ENCODE measurements at regions not wholly inside any gene's neighbourhood (a gene's known extent, or its start where the extent isn't known, plus 50 kb on each side); places are given as distances from the start of the nearest gene placed in this dataset.
"Not testable (repeated sequence)": the region's sequence is repeated elsewhere in the genome, so short reads cannot be mapped to it uniquely, and the experiment has no call there.

DNA sequence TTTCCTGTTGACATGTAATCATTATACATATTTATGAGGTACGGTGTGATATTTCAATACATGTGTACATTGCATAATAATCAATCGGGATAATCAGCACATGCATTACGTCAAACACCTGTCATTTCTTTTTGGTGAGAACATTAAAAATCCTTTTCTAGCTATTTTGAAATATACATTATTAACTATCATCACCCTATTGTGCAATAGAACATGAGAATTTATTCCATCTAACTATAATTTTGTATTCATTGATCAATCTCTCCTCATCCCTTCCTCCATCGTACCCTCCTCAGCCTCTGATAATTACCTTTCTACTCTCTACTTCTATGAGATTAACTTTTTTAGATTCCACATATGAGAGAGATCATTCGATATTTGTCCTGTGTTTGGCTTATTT, 170.9 kb upstream of the GHR start:
- intact Hi-C loops (cut with DNase I; ENCODE audit: low total_unique reads): no loop called here

DNA sequence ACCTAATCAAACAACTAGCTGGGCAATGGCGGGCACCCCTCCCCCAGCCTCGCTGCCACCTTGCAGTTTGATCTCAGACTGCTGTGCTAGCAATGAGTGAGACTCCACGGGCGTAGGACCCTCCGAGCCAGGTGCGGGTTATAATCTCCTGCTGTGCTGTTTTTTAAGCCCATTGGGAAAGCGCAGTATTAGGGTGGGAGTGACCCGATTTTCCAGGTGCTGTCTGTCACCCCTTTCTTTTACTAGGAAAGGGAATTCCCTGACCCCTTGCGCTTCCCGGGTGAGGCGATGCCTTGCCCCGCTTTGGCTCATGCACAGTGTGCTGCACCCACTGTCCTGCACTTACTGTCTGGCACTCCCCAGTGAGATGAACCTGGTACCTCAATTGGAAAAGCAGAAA, 163.3 kb upstream of the GHR start:
- H3K4me3 ChIP-seq (ENCODE audit: low read depth, poor library complexity, severe bottlenecking); intact Hi-C loops (cut with DNase I; ENCODE audit: low total_unique reads); DNase-seq (ENCODE audit: low spot score in 2 of 2): not testable (repeated sequence)
- WGBS, 2 donors: 94 to 97% methylated on average over 12 of the region's 12 CpGs

More for the DNA sequence above, 170.9 kb upstream of the GHR start:
- H3K4me3 ChIP-seq (ENCODE audit: low read depth, poor library complexity, severe bottlenecking): no peak overlapping the region
- 94 to 97% methylated on average over 5 of the region's 5 CpGs for WGBS, 2 donors
- TF ChIP-seq POLR2A (IDR thresholded peaks at IDR 0.05) (no peak), CTCF (IDR thresholded peaks at IDR 0.05) (no peak)
- no peak for DNase-seq (ENCODE audit: low spot score in 2 of 2)

GRCh38 chr5:42267091-42267490, 156.1 kb upstream of the GHR start:
- intact Hi-C loops (cut with DNase I; ENCODE audit: low total_unique reads): no loop called here
- TF ChIP-seq CTCF (IDR thresholded peaks at IDR 0.05): no peak
- TF ChIP-seq POLR2A (IDR thresholded peaks at IDR 0.05): no peak
- no peak overlapping the region for H3K4me3 ChIP-seq (ENCODE audit: low read depth, poor library complexity, severe bottlenecking)
- DNase-seq (ENCODE audit: low spot score in 2 of 2): no peak

GRCh38 chr5:42268170-42268569, 155.1 kb upstream of the GHR start:
- 75 to 89% methylated on average over 1 of the region's 1 CpG for WGBS, 2 donors
- H3K4me3 ChIP-seq (ENCODE audit: low read depth, poor library complexity, severe bottlenecking); intact Hi-C loops (cut with DNase I; ENCODE audit: low total_unique reads); DNase-seq (ENCODE audit: low spot score in 2 of 2): not testable (repeated sequence)

DNA sequence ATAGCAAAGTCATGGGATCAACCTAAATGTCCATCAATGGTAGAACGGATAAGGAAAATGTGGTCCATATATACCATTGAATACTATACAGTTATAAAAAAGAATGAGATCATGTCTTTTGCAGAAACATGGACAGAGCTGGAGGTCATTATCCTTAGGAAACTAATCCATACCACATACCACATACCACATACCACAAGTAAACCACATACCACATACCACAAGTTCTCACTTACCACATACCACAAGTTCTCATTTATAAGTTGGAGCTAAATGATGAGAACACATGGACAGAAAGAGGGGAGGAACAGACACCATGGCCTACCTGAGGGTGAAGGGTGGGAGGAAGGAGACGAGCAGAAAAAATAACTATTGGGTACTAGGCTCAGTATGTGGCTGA, 154.6 kb upstream of the GHR start:
- no peak for TF ChIP-seq CTCF (IDR thresholded peaks at IDR 0.05)
- intact Hi-C loops (cut with DNase I; ENCODE audit: low total_unique reads): no loop called here
- no peak for DNase-seq (ENCODE audit: low spot score in 2 of 2)
- no peak overlapping the region for H3K4me3 ChIP-seq (ENCODE audit: low read depth, poor library complexity, severe bottlenecking)
- WGBS, 2 donors: 78 to 80% methylated on average over 2 of the region's 2 CpGs

GRCh38 chr5:42270771-42271170, 152.5 kb upstream of the GHR start:
- H3K4me3 ChIP-seq (ENCODE audit: low read depth, poor library complexity, severe bottlenecking): no peak overlapping the region
- DNase-seq (ENCODE audit: low spot score in 2 of 2): no peak
- TF ChIP-seq CTCF (IDR thresholded peaks at IDR 0.05) (no peak), POLR2A (IDR thresholded peaks at IDR 0.05) (no peak)
- 50 to 55% methylated on average over 2 of the region's 2 CpGs for WGBS, 2 donors
- intact Hi-C loops (cut with DNase I; ENCODE audit: low total_unique reads): no loop called here

DNA sequence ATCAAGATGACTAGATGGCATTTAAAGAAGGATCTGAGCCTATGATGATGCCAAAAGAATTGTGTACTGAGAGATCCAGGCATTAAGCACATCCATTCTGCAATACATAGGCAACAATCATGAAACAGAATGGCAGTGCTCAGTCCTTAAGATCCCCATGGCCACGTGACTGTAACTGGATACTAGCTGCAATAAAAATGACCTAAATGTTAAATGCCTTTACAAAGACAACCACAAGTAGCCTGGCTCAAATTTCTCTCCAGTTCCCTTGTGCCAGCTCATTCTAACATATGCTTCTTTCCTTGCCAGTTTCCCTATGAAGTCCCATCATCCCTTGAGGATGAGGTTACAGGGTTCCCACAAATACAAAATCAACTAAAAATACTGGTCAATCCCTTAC, 148.3 kb upstream of the GHR start:
- DNase-seq (ENCODE audit: low spot score in 2 of 2): no peak
- TF ChIP-seq POLR2A (IDR thresholded peaks at IDR 0.05) (no peak), CTCF (IDR thresholded peaks at IDR 0.05) (no peak)
- WGBS, 2 donors: 21 to 50% methylated on average over 1 of the region's 1 CpG
- intact Hi-C loops (cut with DNase I; ENCODE audit: low total_unique reads): no loop called here
- no peak overlapping the region for H3K4me3 ChIP-seq (ENCODE audit: low read depth, poor library complexity, severe bottlenecking)
